ENCODE measurements at regions not wholly inside any gene's neighbourhood (a gene's known extent, or its start where the extent isn't known, plus 50 kb on each side); places are given as distances from the start of the nearest gene placed in this dataset.
"Not testable (repeated sequence)": the region's sequence is repeated elsewhere in the genome, so short reads cannot be mapped to it uniquely, and the experiment has no call there.

DNA sequence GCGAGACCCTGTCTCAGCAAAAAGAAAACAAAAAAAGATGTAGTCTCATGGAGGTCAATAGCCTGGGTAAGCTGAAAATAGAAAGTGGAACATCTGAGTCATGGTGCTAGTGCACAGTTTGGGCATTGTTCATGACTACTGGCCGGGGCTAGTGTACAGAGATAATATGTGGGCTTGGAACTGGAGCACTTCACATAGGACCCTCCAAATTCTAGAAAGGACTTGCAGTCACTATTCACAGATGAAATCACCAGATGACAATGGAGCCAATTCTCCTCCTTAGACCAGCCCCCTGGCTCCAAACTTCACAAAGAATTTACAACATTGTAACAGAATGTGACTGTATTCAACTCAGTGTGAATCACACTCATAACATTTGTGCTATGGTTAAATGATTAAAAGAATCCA is 367.8 kb upstream of the SLC7A11 start:
- no peak for DNase-seq

DNA sequence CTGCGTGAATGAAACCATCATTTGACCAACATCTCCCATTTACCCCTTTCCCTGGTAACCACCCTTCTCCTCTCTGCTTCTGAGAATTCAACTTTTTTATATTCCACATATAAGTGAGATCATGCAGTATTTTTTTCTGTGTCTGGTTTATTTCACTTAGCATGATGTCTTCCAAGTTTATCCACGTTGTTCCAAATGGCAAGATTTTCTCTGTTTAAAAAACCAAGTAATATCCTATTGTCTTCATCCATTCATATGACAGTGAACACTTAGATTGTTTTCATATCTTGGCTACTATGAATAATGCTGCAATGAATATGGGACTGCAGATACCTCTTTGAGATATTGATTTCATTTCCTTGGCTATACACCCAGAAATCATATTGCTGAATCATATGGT is 362.4 kb upstream of the SLC7A11 start:
- DNase-seq, result no peak

DNA sequence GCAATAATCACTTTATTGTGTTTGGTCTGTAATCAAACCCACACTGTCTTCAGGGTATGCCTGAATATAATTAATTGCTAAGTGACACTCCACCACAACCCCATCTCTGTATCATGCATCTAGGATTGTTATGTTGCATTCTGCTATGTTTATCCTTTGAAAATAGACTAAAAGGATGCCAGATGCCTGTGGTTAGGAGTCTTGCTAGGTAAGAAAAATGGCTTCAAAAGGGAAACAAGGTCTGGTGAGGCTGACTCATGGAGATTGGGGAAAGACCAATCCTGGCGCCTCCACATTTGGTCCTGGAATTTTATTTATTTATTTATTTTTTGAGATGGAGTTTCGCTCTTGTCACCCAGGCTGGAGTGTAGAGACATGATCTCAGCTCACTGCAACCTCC is 360.5 kb upstream of the SLC7A11 start:
- DNase-seq, result no peak

DNA sequence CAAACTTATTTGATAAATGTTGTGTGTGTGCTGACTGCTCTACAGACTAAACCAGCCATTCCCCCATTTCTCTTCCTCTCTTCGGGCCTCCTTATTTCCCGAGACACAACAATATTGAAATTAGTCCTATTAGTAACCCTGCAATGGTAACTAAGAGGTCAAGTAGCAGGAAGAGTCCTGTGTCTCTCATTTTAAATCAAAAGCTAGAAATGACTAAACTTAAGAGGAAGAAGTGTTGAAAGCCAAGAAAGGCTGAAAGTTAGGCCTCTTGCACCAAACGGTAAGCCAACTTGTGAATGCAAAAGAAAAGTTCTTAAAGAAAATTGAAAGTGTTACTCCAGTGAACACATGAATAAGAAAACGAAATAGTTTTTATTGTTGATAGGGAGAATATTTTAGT is 357.8 kb upstream of the SLC7A11 start:
- DNase-seq, result no peak

DNA sequence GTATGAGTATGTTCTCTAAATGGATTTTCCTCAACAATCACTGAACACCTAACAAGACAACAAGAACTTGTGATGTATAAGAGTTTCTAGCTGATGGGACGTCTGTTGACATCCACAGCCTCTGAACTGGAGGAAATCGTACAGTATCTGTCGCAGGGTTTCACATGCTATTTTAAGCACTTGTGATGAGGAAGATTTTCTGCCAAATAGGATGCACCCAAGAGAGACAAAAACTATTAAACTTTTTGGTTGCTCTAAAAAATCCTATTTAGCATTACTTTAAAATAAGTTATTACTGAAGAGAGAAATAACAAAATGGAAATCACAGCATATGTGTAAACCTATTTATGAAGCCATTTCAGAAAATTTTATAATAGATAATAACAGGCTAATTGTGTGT is 356.1 kb upstream of the SLC7A11 start:
- DNase-seq, result no peak

DNA sequence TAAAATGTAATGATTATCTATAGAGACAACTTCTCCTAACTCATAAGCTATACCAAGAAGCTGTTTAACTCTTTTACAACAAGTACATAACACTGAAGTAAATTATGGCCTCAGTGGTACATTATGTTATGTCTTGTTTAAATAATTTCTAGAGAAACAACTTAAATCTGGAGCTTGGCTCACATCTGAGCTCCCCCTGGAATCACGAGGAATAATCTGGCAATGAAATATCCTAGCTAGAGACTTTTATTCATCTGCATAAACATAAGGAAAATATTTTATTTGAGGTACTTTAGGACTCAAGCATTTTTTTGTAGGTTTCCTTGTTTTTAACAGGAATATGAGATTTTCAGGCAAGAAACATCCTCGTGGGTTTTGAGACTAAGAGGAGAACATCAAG is 354.7 kb upstream of the SLC7A11 start:
- DNase-seq, result no peak

DNA sequence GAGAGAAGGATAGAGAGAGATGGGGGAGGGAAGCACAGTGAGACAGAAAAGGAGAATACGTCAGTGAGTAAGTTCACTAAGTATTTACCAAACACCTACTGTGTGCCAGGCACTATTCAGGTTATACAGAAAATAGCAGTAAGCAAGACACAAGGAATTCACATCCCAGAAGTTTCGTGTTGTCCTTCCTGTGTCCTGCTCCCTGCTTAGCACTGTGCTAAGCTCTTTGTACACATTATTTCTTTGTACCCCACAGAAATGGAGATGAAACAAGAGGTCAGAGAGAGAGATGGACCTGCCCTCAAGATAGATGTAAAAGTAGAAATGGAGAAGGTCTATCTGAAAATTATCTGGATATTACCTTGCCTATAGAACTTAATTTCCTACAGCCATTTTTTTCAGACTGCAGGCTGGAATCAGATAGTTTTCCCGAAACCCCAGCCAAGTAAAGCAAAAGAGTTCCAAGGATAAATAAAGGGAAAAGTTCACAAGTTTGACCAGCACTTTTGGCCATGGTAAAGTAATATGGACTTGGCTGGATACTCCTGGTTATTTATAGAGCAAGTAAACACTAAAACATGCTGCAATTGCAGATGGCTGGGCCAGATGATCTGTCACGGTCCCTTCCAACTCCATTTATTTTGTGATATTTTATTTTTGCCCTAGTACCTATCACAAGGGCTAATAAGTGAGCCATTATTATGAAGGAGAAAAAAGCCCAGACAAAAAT is 353.7 kb upstream of the SLC7A11 start:
- DNase-seq, result no peak

DNA sequence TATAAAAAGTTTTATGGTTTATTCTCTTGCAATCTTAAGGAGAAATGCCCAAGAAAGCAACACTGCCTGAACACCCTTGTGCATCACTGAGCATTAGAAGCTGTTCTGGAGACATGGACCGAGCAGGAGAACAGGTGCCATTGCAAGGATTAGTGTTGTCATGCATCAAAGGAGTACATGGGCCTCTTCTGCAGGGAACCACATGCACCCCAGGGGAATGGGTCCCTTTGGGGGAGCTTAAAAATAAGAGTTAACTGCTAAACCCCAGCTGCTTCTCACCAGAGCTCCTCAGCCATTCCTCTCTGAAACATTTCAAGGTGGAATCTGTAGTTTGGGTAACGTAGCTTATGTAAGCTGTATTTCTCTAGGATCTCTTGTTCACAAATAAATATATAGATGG is 353.0 kb upstream of the SLC7A11 start:
- no peak for DNase-seq

DNA sequence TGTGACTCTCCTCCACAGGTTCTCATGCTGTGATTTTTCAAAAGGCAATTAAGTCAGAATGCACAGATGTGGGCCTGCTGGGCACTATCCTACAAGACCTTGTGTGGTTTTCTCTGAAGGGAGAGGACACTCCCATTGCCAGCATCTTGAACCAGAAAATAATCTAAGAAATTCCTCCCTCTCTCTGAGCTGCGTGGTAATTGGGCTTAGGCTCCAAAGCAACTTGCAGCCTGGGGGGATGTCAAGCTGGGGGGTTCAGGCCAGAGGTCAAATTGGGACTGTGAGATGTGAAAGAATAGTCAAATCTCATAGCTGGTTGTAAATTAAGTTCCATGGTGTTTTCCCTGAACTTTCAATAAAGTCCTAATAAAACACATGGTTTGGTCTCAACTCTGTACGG is 350.6 kb upstream of the SLC7A11 start:
- no peak for DNase-seq

DNA sequence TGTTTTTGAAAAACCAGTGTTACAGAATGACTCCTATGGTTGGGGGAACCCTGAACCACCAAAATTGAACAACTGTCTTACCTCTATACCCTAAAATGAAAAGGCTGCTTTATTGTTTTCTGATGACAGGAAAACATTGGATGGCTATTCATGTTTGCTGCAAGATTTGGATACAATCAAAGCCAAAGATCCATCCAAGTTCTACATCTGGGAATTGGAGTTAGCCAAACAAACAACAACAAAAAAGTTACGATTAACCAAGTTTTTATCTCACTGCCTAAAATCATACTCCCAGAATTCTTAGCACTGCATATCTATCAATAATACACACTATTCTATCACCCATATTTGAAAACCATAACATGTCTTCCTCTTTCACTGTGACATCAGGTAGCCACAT is 349.7 kb upstream of the SLC7A11 start:
- DNase-seq, result no peak

DNA sequence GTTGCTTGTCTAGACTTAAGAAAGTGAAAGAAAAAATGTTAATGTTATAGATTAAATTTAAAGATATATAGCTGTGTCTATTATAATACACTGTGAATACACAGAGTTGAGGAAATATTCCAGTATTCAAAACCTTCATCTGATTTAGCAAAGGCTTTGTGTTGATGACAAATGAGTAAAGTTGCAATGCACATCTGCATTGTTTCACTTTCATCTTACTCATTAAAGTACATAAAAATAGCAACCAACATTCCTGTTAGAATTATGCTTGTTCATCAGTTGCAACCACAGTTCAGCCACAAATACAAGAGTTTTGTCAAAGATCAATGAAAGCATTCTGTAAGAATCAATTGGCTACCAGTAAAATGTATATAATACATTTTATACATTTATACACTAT is 346.4 kb upstream of the SLC7A11 start:
- no peak for DNase-seq

DNA sequence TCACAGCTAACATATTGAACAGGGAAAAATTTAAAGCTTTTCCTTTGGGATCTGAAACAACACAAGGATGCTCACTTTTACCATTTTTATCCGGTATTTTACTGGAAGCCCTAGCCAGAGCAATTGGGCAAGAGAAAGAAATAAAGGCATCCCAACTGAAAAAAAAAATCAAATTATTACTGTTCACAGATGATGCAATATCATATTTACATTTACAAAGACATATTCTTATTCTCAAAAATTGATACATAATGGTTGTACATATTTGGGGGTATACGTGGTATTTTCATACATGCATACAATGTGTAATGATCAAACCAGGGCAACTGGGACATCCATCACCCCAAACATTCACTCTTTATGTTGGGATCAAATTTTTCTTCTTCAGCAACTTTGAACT is 337.0 kb upstream of the SLC7A11 start:
- no peak for DNase-seq

DNA sequence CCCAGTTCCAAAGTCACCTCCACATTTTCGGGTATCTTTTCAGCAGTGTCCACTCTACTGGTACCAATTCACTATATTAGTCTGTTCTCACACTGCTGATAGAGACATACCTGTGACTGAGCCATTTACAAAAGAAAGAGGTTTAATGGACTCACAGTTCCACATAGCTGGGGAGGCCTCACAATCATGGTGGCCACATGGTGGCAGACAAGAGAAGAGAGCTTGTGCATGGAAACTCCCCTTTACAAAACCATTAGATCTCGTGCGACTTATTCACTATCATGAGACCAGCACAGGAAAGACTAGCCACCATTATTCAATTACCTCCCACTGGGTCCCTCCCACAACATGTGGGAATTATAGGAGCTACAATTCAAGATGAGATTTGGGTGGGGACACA is 335.7 kb upstream of the SLC7A11 start:
- DNase-seq, result not testable (repeated sequence)

DNA sequence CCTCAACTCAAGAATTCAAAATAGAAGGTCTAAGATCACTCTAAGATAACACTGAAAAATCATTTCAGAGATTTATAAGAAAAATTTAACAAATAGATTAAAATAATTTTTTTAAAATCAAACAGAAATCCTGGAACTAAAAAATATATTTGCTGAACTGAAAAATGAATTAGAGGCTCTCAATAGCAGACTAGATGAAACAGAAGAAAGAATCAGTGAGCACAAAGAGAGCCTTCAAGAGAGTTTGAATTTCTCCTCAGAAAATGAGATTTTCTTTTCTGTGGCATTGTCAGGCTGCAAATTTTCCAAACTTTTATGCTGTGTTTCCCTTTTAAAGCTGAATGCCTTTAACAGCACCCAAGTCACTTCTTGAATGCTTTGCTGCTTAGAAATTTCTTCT is 335.0 kb upstream of the SLC7A11 start:
- no peak for DNase-seq

DNA sequence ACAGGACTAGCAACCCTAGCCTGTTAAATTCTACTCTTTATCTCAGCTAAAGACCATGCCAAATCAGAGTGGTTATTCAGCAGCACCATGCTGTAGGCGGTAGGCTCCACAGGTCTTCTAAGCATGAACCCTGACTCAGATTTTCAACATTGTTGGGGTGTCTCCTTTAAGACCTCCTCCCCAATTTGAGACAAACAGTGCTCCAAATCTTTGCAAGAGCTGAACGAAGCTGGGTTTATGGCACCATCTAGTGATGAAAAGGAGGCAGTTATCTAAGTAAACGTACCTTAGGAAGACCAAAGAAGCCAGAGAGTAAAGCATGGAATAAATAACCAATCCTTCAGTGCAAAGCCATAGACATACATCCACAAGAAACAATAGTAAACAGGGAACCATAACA is 334.5 kb upstream of the SLC7A11 start:
- DNase-seq, result no peak

DNA sequence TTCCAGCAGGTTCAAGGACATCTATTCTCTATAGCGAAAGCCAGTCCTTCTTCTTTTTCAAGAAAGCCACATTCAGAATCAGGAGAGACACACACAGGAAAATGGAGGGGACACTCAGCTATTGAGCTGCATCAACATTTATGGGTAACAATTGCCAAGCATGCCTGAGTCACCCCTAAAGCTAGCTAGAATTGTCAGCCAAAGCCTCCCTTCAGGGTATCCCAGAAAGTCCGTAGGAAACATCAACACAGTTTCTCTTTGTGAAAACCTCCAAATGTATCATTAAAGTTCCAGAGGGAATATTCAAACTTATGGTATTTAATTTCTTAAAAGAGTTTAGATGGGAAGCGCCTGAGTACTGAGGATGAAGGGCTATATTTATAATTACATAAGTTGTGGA is 331.1 kb upstream of the SLC7A11 start:
- no peak for DNase-seq

DNA sequence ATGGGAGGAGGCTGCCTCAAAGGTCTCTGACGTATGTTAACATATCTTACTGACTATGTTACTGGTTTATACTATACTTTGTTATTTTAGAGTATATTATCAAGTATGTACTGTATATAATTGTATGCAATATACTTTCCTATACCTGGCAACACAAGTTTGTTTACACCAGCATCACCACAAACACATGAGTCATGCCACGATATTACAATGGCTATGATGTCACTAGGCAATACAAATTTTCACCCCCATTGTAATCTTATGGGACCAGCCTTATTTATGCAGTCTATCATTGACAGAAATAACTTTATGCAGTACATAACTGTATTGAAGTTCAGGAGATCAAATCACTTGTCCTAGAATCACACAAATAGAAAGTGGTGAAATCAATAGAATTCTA is 329.9 kb upstream of the SLC7A11 start:
- no peak for DNase-seq

DNA sequence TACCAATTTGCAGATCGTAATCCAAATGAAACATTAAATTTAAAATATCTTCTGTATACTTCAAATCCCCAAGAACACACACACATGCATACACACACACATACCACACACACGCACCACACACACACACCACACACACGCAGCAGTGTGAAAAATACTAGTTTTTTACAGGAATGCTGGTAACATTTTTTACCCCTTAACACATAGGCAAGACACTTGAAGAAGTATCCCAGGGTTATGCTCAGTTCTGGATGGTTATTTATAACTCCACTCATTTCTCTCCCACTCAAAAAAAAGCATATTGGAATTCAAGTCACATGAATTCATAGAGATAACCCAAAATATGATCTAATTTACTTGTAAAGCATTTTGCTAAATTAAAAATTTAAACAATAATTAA is 325.5 kb upstream of the SLC7A11 start:
- no peak for DNase-seq

DNA sequence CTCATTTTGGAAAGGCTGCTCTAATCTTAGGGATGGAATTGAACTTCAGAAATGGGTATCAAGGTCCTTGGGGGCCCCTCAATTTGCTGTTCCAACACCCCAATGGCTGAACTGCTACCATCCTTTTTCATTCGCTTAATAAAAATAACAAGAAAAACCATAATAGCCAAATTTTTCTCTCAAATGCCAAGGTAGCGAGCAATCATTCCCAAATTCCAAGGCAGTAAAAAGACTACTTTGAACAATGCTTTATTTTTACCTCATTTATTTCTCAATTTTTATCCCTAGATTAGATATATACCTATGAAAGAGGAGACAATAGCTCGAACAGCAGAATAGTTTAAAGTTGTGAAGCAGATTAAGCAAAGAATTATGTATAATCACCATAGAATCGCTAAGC is 323.4 kb upstream of the SLC7A11 start:
- no peak for DNase-seq

DNA sequence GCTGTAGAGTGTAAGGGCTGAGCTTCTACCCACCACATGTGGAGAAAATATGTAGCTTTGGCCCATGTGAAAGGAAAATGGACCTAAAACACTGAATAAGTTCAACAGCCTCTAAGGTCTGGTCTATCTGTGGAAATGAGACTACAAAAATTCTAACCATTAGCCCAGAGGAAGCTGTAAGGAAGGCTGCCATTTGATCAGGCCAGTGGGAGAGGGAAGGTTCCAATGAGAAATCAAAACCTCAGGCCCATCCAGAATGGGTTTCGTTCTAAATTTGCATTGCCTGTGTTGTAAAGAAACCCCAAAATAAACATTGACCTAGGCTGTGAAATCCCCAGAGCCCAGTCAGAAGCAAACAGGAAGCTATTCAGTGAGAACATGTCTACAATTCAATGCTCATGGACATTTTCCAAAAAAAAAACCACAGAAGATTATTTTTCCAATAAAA is 320.4 kb upstream of the SLC7A11 start:
- DNase-seq, result no peak

DNA sequence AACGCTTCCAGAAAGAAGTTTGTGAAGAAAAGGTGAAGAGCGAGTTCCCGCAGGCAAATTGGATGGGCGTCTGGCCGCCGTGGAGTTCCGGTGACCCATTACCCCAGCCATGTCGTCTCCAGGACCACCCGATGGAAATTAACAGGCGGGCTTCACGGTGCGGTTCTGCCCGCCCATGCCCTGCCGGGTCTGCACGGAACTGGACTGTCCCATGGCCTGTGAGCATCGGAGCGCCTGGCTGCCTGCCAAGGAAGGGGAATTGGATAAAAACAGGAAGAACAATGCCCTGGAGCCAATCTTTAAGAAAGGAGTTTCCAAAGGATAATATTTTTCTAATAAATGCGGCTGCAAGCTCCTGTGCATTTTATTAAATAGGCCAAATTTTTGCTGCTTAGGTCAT is 319.8 kb upstream of the SLC7A11 start:
- DNase-seq, result no peak

DNA sequence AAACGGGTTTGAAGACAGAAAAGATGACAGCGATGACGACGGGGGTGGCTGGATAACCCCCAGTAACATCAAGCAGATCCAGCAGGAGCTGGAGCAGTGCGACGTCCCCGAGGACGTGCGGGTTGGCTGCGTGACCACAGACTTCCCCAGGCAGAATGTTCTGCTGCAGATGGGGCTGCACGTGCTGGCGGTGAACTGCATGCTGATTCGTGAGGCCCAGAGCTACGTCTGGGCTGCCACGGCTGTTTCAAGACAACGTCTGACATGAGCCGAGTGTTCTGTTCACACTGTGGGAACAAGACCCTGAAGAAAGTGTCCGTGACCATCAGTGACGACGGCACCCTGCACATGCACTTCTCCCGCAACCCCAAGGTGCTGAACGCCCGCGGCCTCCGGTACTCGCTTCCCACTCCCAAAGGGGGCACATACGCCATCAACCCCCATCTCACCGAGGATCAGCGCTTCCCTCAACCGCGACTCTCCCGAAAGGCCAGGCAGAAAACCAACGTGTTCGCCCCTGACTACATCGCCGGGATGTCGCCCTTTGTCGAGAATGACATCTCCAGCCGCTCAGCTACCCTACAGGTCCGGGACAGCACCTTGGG is 319.2 kb upstream of the SLC7A11 start:
- DNase-seq, result no peak

DNA sequence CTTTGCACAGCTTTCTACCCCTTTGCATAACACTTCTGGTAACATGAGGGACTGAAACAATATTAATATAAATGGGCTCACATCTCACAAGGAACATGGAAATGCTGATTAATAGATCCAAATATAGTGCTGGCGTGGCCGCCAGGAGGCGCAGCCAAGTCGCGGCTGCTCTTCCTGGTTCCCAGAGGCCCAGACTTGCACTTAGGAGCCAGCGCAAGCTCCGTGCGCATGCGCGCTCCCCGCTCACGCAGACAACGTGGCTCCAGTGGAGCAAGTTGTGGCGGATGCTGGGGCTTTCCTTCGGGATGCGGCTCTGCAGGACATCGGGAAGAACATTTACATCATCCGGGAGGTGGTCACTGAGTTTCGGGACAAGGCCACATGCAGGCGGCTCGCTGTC is 318.3 kb upstream of the SLC7A11 start:
- DNase-seq, result no peak

DNA sequence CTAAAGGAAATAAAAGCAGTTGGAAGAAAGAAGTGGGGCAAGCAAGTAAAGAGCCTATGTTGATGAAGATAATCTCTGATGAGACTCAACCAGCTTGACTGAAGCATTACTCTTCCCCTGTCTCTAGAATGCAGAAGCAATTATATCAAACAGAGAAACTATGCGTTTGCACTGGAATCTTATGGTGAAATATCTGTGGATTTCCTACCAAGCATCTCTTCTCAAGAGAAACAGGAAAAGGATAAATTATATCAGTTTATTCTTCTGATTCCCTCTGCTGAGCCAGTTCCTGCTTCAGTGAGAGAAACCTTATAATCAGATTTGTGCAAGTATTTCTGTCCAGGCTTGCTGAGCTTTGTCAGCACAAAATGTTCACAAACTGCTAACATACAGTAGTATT is 316.7 kb upstream of the SLC7A11 start:
- DNase-seq, result no peak

DNA sequence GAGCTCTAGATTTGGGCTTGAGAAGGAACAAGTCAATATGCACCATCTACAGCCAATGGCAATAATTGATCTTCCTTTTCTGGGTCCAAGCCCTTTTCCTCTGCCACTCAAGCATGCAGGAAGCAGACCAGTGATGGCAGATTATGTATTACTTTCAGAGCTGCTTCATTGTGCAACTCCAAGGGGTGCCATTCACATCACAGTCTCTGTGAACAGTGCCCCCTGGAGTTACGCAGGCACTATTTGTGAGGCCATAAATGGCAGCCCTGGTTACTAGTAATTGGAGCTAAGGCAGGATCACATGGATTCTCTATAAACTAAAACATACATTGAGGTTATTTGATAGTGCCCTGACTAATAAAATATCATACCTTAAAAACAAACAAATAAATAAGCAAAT is 313.4 kb upstream of the SLC7A11 start:
- DNase-seq, result no peak

Data from CD4-positive, alpha-beta T cell treated with Interferon gamma for 1 hour (primary cell).